ENCODE measurements at regions not wholly inside any gene's neighbourhood (a gene's known extent, or its start where the extent isn't known, plus 50 kb on each side); places are given as distances from the start of the nearest gene placed in this dataset.

DNA sequence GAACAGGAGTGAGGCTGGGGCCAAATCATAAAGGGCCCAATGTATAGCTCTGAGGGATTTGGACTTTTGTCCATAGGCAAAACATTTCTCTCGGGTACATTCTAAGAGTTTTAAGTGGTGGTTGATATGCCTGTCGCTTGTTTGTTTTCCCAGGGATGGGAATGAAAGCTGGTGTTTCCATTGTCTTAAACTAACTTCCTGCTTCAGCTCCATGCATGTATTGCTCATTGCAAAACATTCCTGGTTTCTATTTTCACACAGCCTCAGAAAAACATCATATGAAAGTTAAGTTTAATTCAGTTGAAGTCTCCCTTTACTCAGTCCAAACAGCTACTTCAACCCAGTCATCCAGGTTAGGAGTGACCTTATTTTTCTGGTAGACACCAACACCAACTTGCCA lies 235.0 kb downstream of the ACTL7B start:
- no peaks in the 10 kb centered on the region for H3K79me2 ChIP-seq (ENCODE audit: insufficient read depth, low read length)
- no peak for TF ChIP-seq EZH2 (IDR thresholded peaks at IDR 0.05; ENCODE audit: borderline replicate concordance, low read length)
- TF ChIP-seq, protein P1, sequence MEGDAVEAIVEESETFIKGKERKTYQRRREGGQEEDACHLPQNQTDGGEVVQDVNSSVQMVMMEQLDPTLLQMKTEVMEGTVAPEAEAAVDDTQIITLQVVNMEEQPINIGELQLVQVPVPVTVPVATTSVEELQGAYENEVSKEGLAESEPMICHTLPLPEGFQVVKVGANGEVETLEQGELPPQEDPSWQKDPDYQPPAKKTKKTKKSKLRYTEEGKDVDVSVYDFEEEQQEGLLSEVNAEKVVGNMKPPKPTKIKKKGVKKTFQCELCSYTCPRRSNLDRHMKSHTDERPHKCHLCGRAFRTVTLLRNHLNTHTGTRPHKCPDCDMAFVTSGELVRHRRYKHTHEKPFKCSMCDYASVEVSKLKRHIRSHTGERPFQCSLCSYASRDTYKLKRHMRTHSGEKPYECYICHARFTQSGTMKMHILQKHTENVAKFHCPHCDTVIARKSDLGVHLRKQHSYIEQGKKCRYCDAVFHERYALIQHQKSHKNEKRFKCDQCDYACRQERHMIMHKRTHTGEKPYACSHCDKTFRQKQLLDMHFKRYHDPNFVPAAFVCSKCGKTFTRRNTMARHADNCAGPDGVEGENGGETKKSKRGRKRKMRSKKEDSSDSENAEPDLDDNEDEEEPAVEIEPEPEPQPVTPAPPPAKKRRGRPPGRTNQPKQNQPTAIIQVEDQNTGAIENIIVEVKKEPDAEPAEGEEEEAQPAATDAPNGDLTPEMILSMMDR (IDR thresholded peaks at IDR 0.05; ENCODE audit: low read length), result no peak
- H3K36me3 ChIP-seq (ENCODE audit: insufficient read depth, low read length), result no peaks in the 10 kb centered on the region
- no peaks in the 10 kb centered on the region for H3F3A ChIP-seq (ENCODE audit: insufficient read depth, low read length)
- no peaks in the 10 kb centered on the region for H3K4me1 ChIP-seq (ENCODE audit: insufficient read depth, low read length, severe bottlenecking)
- no peaks in the 10 kb centered on the region for H4K20me1 ChIP-seq (ENCODE audit: insufficient read depth, low read length)
- no peak overlapping the region for H3K27ac ChIP-seq (ENCODE audit: low read depth, low read length, poor library complexity, severe bottlenecking)
- H3K27me3 ChIP-seq (ENCODE audit: insufficient read depth, low read length), result no peaks in the 10 kb centered on the region
- no peaks in the 10 kb centered on the region for H3K9me2 ChIP-seq (ENCODE audit: low read depth, low read length)
- H3K9ac ChIP-seq (ENCODE audit: low read length), result no peak overlapping the region
- H3K4me3 ChIP-seq (ENCODE audit: low read depth, low read length, poor library complexity, severe bottlenecking), result no peak overlapping the region
- H2AFZ ChIP-seq (ENCODE audit: low read length), result no peak overlapping the region
- no peak overlapping the region for H3K4me2 ChIP-seq (ENCODE audit: low read length)
- no peaks in the 10 kb centered on the region for H3K9me3 ChIP-seq (ENCODE audit: low read length)

DNA sequence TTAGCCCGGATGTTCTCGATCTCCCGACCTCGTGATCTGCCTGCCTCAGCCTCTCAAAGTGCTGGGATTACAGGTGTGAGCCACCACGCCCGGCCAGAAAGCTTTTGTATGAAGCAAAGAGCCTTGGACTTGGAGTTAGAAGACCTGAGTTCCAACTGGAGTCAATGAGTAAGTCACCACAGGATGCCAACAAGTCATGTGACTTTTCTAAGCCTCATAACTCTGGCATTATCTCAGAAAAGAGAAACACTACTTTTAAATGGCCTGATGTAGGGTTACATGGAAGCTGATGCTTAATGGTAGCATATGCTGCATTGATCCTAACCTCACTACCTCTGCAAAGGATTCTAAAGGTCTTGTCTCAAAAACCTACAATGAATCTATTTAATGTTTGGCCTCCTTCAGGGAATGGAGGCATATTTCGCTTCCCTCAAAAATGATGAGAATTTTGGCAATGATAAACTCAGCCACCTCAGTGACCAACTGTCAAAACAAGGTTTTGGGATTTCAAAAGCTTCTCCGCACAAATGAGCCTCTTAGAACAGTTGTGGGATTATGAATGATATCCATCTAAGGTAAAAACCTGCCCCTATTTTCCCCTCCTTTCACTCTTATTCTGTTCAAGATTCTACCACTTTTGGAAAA lies 236.8 kb downstream of the ACTL7B start:
- no peaks in the 10 kb centered on the region for H3F3A ChIP-seq (ENCODE audit: insufficient read depth, low read length)
- H3K27me3 ChIP-seq (ENCODE audit: insufficient read depth, low read length), result no peaks in the 10 kb centered on the region
- H3K4me1 ChIP-seq (ENCODE audit: insufficient read depth, low read length, severe bottlenecking), result no peaks in the 10 kb centered on the region
- no peak overlapping the region for H3K4me2 ChIP-seq (ENCODE audit: low read length)
- no peaks in the 10 kb centered on the region for H3K79me2 ChIP-seq (ENCODE audit: insufficient read depth, low read length)
- no peaks in the 10 kb centered on the region for H3K9me2 ChIP-seq (ENCODE audit: low read depth, low read length)
- H3K27ac ChIP-seq (ENCODE audit: low read depth, low read length, poor library complexity, severe bottlenecking), result no peak overlapping the region
- no peaks in the 10 kb centered on the region for H3K9me3 ChIP-seq (ENCODE audit: low read length)
- H3K36me3 ChIP-seq (ENCODE audit: insufficient read depth, low read length), result no peaks in the 10 kb centered on the region
- H2AFZ ChIP-seq (ENCODE audit: low read length), result no peak overlapping the region
- H3K4me3 ChIP-seq (ENCODE audit: low read depth, low read length, poor library complexity, severe bottlenecking), result no peak overlapping the region
- no peak overlapping the region for H3K9ac ChIP-seq (ENCODE audit: low read length)
- TF ChIP-seq, protein P1 (IDR thresholded peaks at IDR 0.05; ENCODE audit: low read length), result no peak
- TF ChIP-seq EZH2 (IDR thresholded peaks at IDR 0.05; ENCODE audit: borderline replicate concordance, low read length), result no peak
- H4K20me1 ChIP-seq (ENCODE audit: insufficient read depth, low read length), result no peaks in the 10 kb centered on the region

DNA sequence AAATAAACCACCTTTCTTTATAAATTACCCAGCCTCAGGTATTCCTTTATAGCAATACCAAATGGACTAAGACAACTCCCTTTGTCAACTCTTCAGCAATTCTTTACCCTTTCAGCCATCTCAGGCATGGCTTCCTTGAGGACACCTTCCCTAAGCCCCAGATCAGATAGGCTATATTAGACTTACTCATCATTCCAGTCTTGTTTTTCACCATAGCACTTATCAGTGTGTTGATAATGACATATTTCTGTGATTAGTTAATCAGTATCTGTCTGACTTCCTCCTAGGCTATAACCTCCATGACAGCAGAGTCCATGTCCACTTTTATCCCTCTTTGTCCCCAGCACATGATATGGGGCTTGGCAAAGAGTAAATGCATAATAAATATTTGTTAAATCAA lies 238.1 kb downstream of the ACTL7B start:
- Histone ChIP-seq H3K4me3 (ENCODE audit: low read depth, low read length, poor library complexity, severe bottlenecking) (no peak overlapping the region), H4K20me1 (ENCODE audit: insufficient read depth, low read length) (no peaks in the 10 kb centered on the region), H3K79me2 (ENCODE audit: insufficient read depth, low read length) (no peaks in the 10 kb centered on the region), H3K4me2 (ENCODE audit: low read length) (no peak overlapping the region), H3K27me3 (ENCODE audit: insufficient read depth, low read length) (no peaks in the 10 kb centered on the region), H2AFZ (ENCODE audit: low read length) (no peak overlapping the region), H3K36me3 (ENCODE audit: insufficient read depth, low read length) (no peaks in the 10 kb centered on the region), H3K27ac (ENCODE audit: low read depth, low read length, poor library complexity, severe bottlenecking) (no peak overlapping the region), H3K9me3 (ENCODE audit: low read length) (no peaks in the 10 kb centered on the region), H3K9ac (ENCODE audit: low read length) (no peak overlapping the region), H3K4me1 (ENCODE audit: insufficient read depth, low read length, severe bottlenecking) (no peaks in the 10 kb centered on the region), H3F3A (ENCODE audit: insufficient read depth, low read length) (no peaks in the 10 kb centered on the region), H3K9me2 (ENCODE audit: low read depth, low read length) (no peaks in the 10 kb centered on the region)
- TF ChIP-seq EZH2 (IDR thresholded peaks at IDR 0.05; ENCODE audit: borderline replicate concordance, low read length), result no peak

DNA sequence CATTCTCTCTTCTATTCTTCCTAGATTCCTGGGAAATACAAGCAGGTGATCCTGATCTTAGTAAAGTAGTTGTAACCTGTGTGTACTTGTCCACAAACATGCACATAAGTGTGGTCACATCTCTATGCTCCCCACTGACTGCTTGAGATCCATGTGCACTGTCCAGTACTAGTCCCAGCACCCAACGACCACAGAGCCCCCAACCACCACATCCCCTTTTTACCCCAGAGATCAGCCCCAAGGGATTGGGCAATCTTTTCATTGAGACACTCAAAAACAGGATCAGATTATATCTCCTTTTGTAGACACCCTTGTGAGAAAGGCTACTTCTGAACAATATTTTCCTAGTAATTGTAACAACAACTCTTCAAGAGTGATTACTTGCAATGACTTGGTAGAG lies 240.6 kb downstream of the ACTL7B start:
- Histone ChIP-seq H3K4me2 (ENCODE audit: low read length) (no peak overlapping the region), H3K9ac (ENCODE audit: low read length) (no peak overlapping the region), H4K20me1 (ENCODE audit: insufficient read depth, low read length) (no peaks in the 10 kb centered on the region), H3K27me3 (ENCODE audit: insufficient read depth, low read length) (no peaks in the 10 kb centered on the region), H3K9me3 (ENCODE audit: low read length) (no peaks in the 10 kb centered on the region), H3K4me3 (ENCODE audit: low read depth, low read length, poor library complexity, severe bottlenecking) (no peak overlapping the region), H3K79me2 (ENCODE audit: insufficient read depth, low read length) (no peaks in the 10 kb centered on the region), H3F3A (ENCODE audit: insufficient read depth, low read length) (no peaks in the 10 kb centered on the region), H3K4me1 (ENCODE audit: insufficient read depth, low read length, severe bottlenecking) (no peaks in the 10 kb centered on the region), H3K9me2 (ENCODE audit: low read depth, low read length) (no peaks in the 10 kb centered on the region), H2AFZ (ENCODE audit: low read length) (no peak overlapping the region), H3K27ac (ENCODE audit: low read depth, low read length, poor library complexity, severe bottlenecking) (no peak overlapping the region), H3K36me3 (ENCODE audit: insufficient read depth, low read length) (no peaks in the 10 kb centered on the region)
- TF ChIP-seq, protein P1 (IDR thresholded peaks at IDR 0.05; ENCODE audit: low read length), result no peak
- TF ChIP-seq EZH2 (IDR thresholded peaks at IDR 0.05; ENCODE audit: borderline replicate concordance, low read length), result no peak

All from OCI-LY1 (cell line).